ENCODE measurements at regions not wholly inside any gene's neighbourhood (a gene's known extent, or its start where the extent isn't known, plus 50 kb on each side); places are given as distances from the start of the nearest gene placed in this dataset.
"Not testable (repeated sequence)": the region's sequence is repeated elsewhere in the genome, so short reads cannot be mapped to it uniquely, and the experiment has no call there.

DNA sequence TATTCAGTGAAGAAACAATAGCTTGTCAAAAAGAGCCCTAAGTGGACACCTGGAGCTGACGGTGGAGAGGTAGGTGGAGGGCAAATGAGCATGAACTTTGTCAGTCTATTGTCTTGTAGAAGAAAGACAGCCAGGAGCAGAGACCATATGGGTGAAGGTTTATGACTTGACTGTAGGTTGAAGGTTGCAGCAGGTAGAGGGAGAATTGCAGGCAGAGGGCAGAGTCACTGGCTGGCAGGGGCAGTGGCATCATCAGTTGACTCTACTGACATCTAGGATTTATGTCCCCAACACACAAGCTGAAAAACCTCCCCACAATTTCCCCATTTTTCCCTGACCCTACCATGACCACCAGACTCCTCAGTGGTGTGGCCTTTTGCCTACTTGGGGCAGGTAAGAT is 243.6 kb upstream of the PRSS58 start:
- DNase-seq (ENCODE audit: low spot score), result no peak

GRCh38 chr7:142500366-142500765 is 242.5 kb upstream of the PRSS58 start:
- DNase-seq (ENCODE audit: low spot score), result no peak

- no peak for DNase-seq (ENCODE audit: low spot score)
Measured at GRCh38 chr7:142499635-142500034, 241.8 kb upstream of the PRSS58 start.

- no peak for DNase-seq (ENCODE audit: low spot score)
Measured at GRCh38 chr7:142498364-142498763, 240.5 kb upstream of the PRSS58 start.

DNA sequence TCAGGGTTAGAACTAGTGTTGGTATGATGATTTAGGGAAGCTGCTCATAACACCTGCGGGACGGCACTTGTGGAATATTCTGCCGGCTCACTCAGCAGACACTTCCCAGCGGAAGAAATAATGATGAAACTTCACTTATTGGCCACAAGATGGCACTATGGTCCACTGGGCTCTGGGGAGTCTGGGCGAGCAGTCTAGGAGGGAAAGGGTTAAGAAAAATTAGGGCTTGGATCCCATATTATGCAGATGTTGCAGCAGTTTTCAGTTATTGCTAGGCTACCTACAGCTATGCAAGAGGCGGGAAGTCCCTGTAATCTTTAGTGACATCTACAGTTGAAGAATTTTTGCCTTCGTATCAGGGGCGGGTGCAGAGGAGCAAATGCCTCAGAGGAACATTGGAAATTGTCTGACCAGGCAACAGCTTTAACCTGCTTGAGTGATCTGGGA is 238.7 kb upstream of the PRSS58 start:
- DNase-seq (ENCODE audit: low spot score), result peak; percentile 25

DNA sequence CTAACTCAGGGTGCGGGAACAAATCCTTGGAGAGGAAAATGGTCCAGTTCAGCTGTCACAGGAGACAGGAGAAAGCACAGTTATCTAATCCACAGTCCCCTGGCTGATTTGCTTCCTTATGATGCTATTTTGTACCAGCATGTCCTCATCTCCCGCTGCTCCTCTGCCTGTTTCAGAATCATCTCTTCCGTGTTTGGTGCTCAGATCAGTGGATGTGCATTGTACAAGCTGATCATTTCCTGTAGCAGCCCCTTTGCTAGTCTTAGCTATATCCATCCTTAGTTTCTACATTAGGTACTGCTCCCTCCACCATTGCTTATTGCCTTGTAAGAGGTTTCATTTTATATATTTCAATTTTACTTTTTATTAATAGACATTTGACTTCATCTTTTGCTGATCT is 238.0 kb upstream of the PRSS58 start:
- not testable (repeated sequence) for DNase-seq (ENCODE audit: low spot score)

- DNase-seq (ENCODE audit: low spot score), result not testable (repeated sequence)
Measured at GRCh38 chr7:142495301-142495700, 237.4 kb upstream of the PRSS58 start.

DNA sequence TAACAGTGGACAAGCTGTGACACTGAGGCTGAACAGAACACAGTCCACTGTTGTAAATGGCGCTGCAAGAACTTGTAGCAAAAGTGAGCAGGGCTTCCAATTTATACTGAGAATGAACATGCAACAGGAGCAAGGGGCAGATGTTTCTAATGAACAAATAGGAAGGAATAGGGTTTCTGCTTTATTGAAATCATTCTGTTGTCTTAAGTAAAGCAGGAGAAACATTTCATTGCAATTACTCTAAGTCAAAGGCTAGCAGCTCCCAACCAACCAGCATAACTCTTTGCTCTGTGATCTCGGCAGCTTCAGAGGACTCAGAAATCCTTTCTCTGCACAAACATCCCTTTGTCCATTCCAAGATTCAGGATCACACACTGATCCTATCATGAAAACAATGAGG is 236.2 kb upstream of the PRSS58 start:
- DNase-seq (ENCODE audit: low spot score), result no peak

GRCh38 chr7:142488842-142489241 is 231.0 kb upstream of the PRSS58 start:
- DNase-seq (ENCODE audit: low spot score), result no peak

GRCh38 chr7:142488036-142488633 is 230.3 kb upstream of the PRSS58 start:
- DNase-seq (ENCODE audit: low spot score), result no peak

DNA sequence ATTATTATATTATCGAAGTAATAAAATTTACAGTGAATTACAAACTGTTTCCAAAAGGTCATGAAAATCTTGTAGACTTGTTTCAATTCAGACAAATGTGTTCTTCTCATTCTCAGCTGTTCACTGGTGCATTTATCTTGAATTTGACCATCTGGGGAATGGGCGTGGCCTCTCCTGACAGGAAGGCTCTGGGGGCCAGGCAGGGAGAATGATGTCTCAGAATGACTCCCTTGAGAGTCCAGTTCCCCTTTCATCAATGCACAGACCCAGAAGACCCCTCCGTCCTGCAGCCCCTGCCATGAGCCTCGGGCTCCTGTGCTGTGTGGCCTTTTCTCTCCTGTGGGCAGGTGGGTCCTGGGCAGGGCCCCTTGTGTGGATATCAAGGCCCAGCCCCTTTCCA is 229.7 kb upstream of the PRSS58 start:
- not testable (repeated sequence) for DNase-seq (ENCODE audit: low spot score)

DNA sequence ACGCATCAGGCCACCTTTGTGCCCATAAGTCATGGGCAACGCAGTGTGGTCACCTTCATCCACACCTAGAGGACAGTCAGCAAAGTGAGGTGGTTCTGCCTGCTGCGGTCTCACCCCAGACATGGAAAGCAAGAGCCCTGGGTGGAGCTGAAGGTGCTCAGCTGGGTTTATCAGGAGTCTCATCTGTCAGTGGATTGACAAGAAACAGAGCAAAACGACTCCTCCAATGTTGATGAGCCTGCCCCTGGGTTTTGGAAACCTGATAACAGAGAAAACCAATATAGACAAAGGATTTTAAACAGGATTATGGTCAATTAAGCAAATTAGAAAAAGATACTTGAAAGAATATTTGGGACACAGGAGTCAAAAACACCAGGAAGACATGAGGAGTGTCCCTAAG is 229.3 kb upstream of the PRSS58 start:
- DNase-seq (ENCODE audit: low spot score), result no peak

DNA sequence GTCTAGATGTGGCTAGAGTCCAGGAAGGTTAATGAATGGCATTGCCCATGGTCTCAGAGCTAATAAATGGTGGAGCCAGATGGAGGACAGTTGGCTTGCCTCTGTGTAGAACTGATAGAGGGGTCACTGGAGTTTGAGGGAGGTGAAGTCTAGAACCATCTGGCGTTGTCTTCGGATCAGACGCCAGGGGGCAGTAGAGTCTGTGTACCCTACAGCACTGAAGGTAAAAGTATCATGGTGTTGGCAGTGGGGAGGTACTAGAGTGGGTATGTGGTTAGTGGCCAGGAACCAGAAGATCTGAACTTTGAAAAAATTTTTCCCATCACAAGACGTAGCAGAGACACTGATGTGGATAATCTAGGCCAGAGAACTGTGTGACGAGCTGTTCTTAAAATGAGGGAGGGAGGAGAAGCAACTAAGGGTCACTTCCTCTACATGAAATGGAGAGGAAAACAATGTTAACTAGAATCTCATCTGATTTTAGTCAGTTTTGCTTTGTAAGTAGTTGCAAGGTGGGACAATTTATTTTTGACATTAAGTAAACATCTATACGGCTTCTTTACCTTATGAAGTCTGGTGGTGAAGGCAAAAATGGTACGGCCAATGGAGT is 227.9 kb upstream of the PRSS58 start:
- no peak for DNase-seq (ENCODE audit: low spot score)

GRCh38 chr7:142483659-142484317 is 225.9 kb upstream of the PRSS58 start:
- no peak for DNase-seq (ENCODE audit: low spot score)

- peak; percentile 37 for DNase-seq (ENCODE audit: low spot score)
Measured at GRCh38 chr7:142482891-142483658, 225.2 kb upstream of the PRSS58 start.

- no peak for DNase-seq (ENCODE audit: low spot score)
Measured at GRCh38 chr7:142481548-142481947, 223.7 kb upstream of the PRSS58 start.

DNA sequence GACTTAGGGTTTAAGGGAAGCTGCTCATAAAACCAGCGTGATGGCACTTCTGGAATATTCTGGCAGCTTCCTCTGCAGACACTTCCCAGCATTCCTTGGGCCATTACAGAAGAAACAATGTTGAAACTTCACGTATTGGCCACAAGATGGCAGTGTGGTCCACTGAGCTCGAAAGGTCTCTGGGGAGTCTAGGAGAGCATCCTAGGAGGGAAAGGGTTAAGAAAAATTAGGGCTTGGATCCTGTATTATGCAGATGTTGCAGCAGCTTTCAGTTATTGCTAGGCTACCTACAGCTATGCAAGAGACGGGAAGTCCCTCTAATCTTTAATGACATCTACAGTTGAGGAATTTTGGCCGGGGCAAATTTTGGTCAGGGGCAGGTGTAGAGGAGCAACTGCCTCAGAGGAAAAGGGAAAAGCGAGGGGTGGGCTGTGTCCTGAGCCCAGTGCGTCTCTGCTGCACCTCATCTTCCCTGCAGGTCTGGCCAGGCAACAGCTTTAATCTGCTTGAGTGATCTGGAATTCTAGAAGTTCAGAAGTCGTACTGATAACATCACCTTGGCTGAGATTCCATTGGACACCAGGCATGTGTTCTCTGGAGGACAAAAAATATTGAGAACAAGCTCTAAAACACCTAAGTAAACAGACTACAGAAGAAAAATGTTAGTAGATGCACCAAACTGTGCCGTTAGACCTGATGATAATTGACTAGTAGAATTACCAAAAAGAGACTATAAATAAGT is 220.8 kb upstream of the PRSS58 start:
- DNase-seq (ENCODE audit: low spot score), result peak; percentile 50

- not testable (repeated sequence) for DNase-seq (ENCODE audit: low spot score)
Measured at GRCh38 chr7:142477801-142478200, 219.9 kb upstream of the PRSS58 start.

DNA sequence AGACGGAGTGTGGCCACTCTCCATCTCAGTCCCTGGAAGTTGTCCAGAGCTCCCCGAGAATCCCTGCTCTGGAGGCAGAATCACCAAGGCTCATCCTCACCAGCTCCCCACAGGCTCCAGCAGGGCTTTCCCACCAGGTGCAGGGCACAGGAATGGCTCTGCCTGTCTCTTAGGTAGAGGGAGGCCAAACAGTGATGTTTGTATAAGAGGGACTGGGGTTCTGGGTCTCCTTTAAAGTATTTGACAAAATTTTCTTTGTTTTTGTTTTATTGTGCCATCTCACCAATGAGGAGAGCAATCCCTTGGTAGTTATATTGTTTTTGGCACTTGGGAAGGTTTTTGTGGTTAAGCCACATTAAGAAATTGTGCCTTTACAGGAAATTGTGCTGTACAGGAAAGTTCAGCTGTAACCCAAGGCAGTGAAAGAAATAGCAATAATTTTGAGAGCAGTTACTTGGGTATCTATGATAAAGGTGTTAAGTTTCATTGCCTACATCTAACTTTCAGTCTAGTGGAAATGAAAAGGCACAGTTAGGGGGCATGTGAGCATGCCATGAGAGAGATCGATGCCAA is 219.3 kb upstream of the PRSS58 start:
- DNase-seq (ENCODE audit: low spot score), result peak; percentile 41

- no peak for DNase-seq (ENCODE audit: low spot score)
Measured at GRCh38 chr7:142476077-142476476, 218.2 kb upstream of the PRSS58 start.

- no peak for DNase-seq (ENCODE audit: low spot score)
Measured at GRCh38 chr7:142471820-142472219, 214.0 kb upstream of the PRSS58 start.

- no peak for DNase-seq (ENCODE audit: low spot score)
Measured at GRCh38 chr7:142470544-142470830, 212.6 kb upstream of the PRSS58 start.
